ENCODE measurements at regions not wholly inside any gene's neighbourhood (a gene's known extent, or its start where the extent isn't known, plus 50 kb on each side); places are given as distances from the start of the nearest gene placed in this dataset.

GRCh38 chr16:9205661-9206060 lies 114.2 kb downstream of the HAPSTR1 start:
- no peak for TF ChIP-seq CTCF (IDR thresholded peaks at IDR 0.05)
- no peak for TF ChIP-seq POLR2A (IDR thresholded peaks at IDR 0.05)
